T-helper 2 cell treated with Interferon-gamma antibody and Interleukin-4, amounts not matched to agents 100 ng/mL and 5 ng/mL, for 36 hours (primary cell): ENCODE measurements at regions not wholly inside any gene's neighbourhood (a gene's known extent, or its start where the extent isn't known, plus 50 kb on each side); places are given as distances from the start of the nearest gene placed in this dataset.

Experiments
- intact Hi-C: fragments of 100-400 bp; cut with micrococcal nuclease; formaldehyde crosslinking; loops from one replicate; pipeline ENCODE4 v1.15.1; 2023

- intact Hi-C loops, result no loop called here
Measured at GRCh38 chr16:82499302-82499701, 127.5 kb upstream of the CDH13 start.

- intact Hi-C loops, result no loop called here
Measured at GRCh38 chr16:82497139-82497538, 129.6 kb upstream of the CDH13 start.

GRCh38 chr16:82488460-82488859 is 138.3 kb upstream of the CDH13 start:
- intact Hi-C loops, result no loop called here

- intact Hi-C loops, result no loop called here
Measured at GRCh38 chr16:82481455-82481854, 145.3 kb upstream of the CDH13 start.

- intact Hi-C loops, result no loop called here
Measured at GRCh38 chr16:82476786-82477185, 150.0 kb upstream of the CDH13 start.

GRCh38 chr16:82470620-82471152 is 156.1 kb upstream of the CDH13 start:
- intact Hi-C loops, result no loop called here

GRCh38 chr16:82470016-82470415 is 156.8 kb upstream of the CDH13 start:
- intact Hi-C loops, result no loop called here

GRCh38 chr16:82464187-82464586 is 162.6 kb upstream of the CDH13 start:
- intact Hi-C loops, result no loop called here

- intact Hi-C loops, result no loop called here
Measured at GRCh38 chr16:82460766-82461165, 166.0 kb upstream of the CDH13 start.

GRCh38 chr16:82459580-82460256 is 167.1 kb upstream of the CDH13 start:
- intact Hi-C loops, result no loop called here

- intact Hi-C loops, result no loop called here
Measured at GRCh38 chr16:82456683-82457082, 170.1 kb upstream of the CDH13 start.

- intact Hi-C loops, result no loop called here
Measured at GRCh38 chr16:82454566-82454965, 172.2 kb upstream of the CDH13 start.

GRCh38 chr16:82454152-82454551 is 172.6 kb upstream of the CDH13 start:
- intact Hi-C loops, result no loop called here

- intact Hi-C loops, result no loop called here
Measured at GRCh38 chr16:82452004-82452756, 174.6 kb upstream of the CDH13 start.

GRCh38 chr16:82451449-82451848 is 175.3 kb upstream of the CDH13 start:
- intact Hi-C loops, result no loop called here

GRCh38 chr16:82440336-82440735 is 186.4 kb upstream of the CDH13 start:
- intact Hi-C loops, result no loop called here

- intact Hi-C loops, result no loop called here
Measured at GRCh38 chr16:82439678-82440293, 187.0 kb upstream of the CDH13 start.

- intact Hi-C loops, result no loop called here
Measured at GRCh38 chr16:82433042-82433441, 193.7 kb upstream of the CDH13 start.

GRCh38 chr16:82432261-82432660 is 194.5 kb upstream of the CDH13 start:
- intact Hi-C loops, result no loop called here

GRCh38 chr16:82425661-82426060 is 201.1 kb upstream of the CDH13 start:
- intact Hi-C loops, result no loop called here

- intact Hi-C loops, result no loop called here
Measured at GRCh38 chr16:82421851-82422250, 204.9 kb upstream of the CDH13 start.

- intact Hi-C loops, result no loop called here
Measured at GRCh38 chr16:82419332-82419731, 207.4 kb upstream of the CDH13 start.
